DND-41 (cell line): ENCODE measurements at regions not wholly inside any gene's neighbourhood (a gene's known extent, or its start where the extent isn't known, plus 50 kb on each side); places are given as distances from the start of the nearest gene placed in this dataset.

ENCODE experiments used
- ATAC-seq: fragments of 200-7000 bp; cut with Tn5 transposase; 3 replicates; pipeline ENCODE4 v1.9.1; 2021; ENCODE audit warnings: low read depth; ENCODE audit not compliant: insufficient read depth
- DNase-seq: peaks from one replicate; pipeline ENCODE4 v3.0.0-alpha.2; 2020
- H2AFZ ChIP-seq: 2 replicates; pipeline ENCODE4 v1.6.0; 2012; ENCODE audit warnings: low read depth, low read length
- H3K27ac ChIP-seq: 2 replicates; pipeline ENCODE4 v1.5.1; 2012; ENCODE audit warnings: low read length, inconsistent platforms
- H3K27me3 ChIP-seq: fragments of 200-600 bp; sonication (generic); 2 replicates; pipeline ENCODE4 v1.6.0; 2012; ENCODE audit warnings: low read length, mild to moderate bottlenecking, inconsistent platforms; ENCODE audit not compliant: insufficient read depth, poor library complexity
- H3K36me3 ChIP-seq: 2 replicates; pipeline ENCODE4 v1.5.1; 2012; ENCODE audit warnings: low read length, inconsistent platforms; ENCODE audit not compliant: insufficient read depth
- H3K4me1 ChIP-seq: 2 replicates; pipeline ENCODE4 v1.5.1; 2012; ENCODE audit warnings: mild to moderate bottlenecking, low read length; ENCODE audit not compliant: insufficient read depth
- H3K4me2 ChIP-seq: 2 replicates; pipeline ENCODE4 v1.6.0; 2012; ENCODE audit warnings: mild to moderate bottlenecking, moderate library complexity, low read length, inconsistent platforms; ENCODE audit not compliant: insufficient read depth
- H3K4me3 ChIP-seq, 2 experiments: fragments of 200-600 bp in 1 of 2; shearing (Covaris generic) in 1 of 2; 2 replicates each; pipeline ENCODE4 v1.5.1; 2012 to 2016; ENCODE audit warnings: inconsistent platforms in 2 of 2, low read length in 2 of 2, mild to moderate bottlenecking in 2 of 2, low read depth in 1 of 2, moderate library complexity in 1 of 2
- H3K79me2 ChIP-seq: 2 replicates; pipeline ENCODE4 v1.6.0; 2012; ENCODE audit warnings: low read length, inconsistent platforms; ENCODE audit not compliant: insufficient read depth
- H3K9ac ChIP-seq: 2 replicates; pipeline ENCODE4 v1.6.0; 2012; ENCODE audit warnings: low read depth, mild to moderate bottlenecking, inconsistent platforms, low read length, moderate library complexity
- H3K9me3 ChIP-seq: 2 replicates; pipeline ENCODE4 v1.5.1; 2012; ENCODE audit warnings: low read length, moderate library complexity, mild to moderate bottlenecking, inconsistent platforms; ENCODE audit not compliant: insufficient read depth, severe bottlenecking
- H4K20me1 ChIP-seq: 2 replicates; pipeline ENCODE4 v1.6.0; 2012; ENCODE audit warnings: low read length; ENCODE audit not compliant: insufficient read depth
- EZH2 ChIP-seq: IDR thresholded peaks from 3 replicates; pipeline ENCODE4 v1.6.1; 2012; ENCODE audit warnings: borderline replicate concordance, low read depth, mild to moderate bottlenecking, moderate library complexity, low read length, inconsistent platforms; ENCODE audit not compliant: severe bottlenecking
- TF ChIP-seq, protein P1 (sequence below): IDR thresholded peaks from 2 replicates; pipeline ENCODE4 v1.5.1; 2012; ENCODE audit warnings: borderline replicate concordance, low read length, moderate library complexity, mild to moderate bottlenecking; ENCODE audit not compliant: poor library complexity, severe bottlenecking; ENCODE audit errors: extremely low read depth

DNA sequence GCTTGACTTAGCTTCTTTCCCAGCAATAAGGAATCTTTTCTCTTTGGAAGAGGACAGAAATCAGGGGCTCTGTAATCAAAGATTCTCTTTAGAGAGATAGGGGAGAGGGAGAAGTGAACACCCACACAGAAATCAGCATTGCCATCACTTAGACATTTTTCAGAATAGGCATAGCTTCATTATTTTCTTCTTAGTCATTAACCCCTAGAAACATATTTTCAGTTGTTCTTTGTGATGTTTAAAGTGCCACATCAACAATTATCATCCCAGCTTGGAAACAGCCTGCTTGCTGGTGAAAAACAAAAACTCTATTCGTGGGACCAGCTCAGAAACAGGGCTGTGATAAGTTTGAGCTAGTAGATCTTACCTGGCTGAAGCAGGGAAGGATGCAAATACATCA, 88.3 kb upstream of the SLC44A3 start:
- no peak for ATAC-seq

GRCh38 chr1:94730450-94730849, 89.7 kb upstream of the SLC44A3 start:
- peaks cover 8% of the 10 kb centered on the region for H3K4me1 ChIP-seq
- no peaks in the 10 kb centered on the region for H3K9me3 ChIP-seq
- H3K79me2 ChIP-seq = no peaks in the 10 kb centered on the region
- DNase-seq (no peak), ATAC-seq (no peak)
- H3K27ac ChIP-seq = no peak overlapping the region
- H2AFZ ChIP-seq = no peak overlapping the region
- H3K27me3 ChIP-seq = no peaks in the 10 kb centered on the region
- H3K4me3 ChIP-seq = no peak overlapping the region
- TF ChIP-seq, protein P1, sequence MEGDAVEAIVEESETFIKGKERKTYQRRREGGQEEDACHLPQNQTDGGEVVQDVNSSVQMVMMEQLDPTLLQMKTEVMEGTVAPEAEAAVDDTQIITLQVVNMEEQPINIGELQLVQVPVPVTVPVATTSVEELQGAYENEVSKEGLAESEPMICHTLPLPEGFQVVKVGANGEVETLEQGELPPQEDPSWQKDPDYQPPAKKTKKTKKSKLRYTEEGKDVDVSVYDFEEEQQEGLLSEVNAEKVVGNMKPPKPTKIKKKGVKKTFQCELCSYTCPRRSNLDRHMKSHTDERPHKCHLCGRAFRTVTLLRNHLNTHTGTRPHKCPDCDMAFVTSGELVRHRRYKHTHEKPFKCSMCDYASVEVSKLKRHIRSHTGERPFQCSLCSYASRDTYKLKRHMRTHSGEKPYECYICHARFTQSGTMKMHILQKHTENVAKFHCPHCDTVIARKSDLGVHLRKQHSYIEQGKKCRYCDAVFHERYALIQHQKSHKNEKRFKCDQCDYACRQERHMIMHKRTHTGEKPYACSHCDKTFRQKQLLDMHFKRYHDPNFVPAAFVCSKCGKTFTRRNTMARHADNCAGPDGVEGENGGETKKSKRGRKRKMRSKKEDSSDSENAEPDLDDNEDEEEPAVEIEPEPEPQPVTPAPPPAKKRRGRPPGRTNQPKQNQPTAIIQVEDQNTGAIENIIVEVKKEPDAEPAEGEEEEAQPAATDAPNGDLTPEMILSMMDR = no peak
- TF ChIP-seq EZH2 = no peak
- no peaks in the 10 kb centered on the region for H3K36me3 ChIP-seq
- no peaks in the 10 kb centered on the region for H4K20me1 ChIP-seq
- H3K9ac ChIP-seq = no peak overlapping the region
- H3K4me2 ChIP-seq = no peak overlapping the region

More for the DNA sequence above, 88.3 kb upstream of the SLC44A3 start:
- Histone ChIP-seq H3K36me3 (no peaks in the 10 kb centered on the region), H3K27me3 (no peaks in the 10 kb centered on the region), H3K27ac (no peak overlapping the region), H3K9me3 (no peaks in the 10 kb centered on the region), H3K79me2 (no peaks in the 10 kb centered on the region), H3K4me1 (peaks cover 22% of the 10 kb centered on the region), H4K20me1 (no peaks in the 10 kb centered on the region), H3K9ac (no peak overlapping the region), H3K4me2 (no peak overlapping the region), H3K4me3 (no peak overlapping the region), H2AFZ (no peak overlapping the region)
- TF ChIP-seq EZH2 = no peak
- TF ChIP-seq, protein P1 = no peak
- no peak for DNase-seq

- Histone ChIP-seq H3K36me3 (no peaks in the 10 kb centered on the region), H3K9ac (no peak overlapping the region), H2AFZ (no peak overlapping the region), H3K4me3 (no peak overlapping the region), H3K27me3 (no peaks in the 10 kb centered on the region), H3K9me3 (no peaks in the 10 kb centered on the region), H3K4me1 (no peaks in the 10 kb centered on the region), H3K79me2 (no peaks in the 10 kb centered on the region), H3K4me2 (no peak overlapping the region), H4K20me1 (no peaks in the 10 kb centered on the region), H3K27ac (no peak overlapping the region)
- ATAC-seq (no peak), DNase-seq (no peak)
- TF ChIP-seq, protein P1 = no peak
- no peak for TF ChIP-seq EZH2
These were observed 90.9 kb upstream of the SLC44A3 start for GRCh38 chr1:94729267-94729666.
